ENCODE measurements at regions not wholly inside any gene's neighbourhood (a gene's known extent, or its start where the extent isn't known, plus 50 kb on each side); places are given as distances from the start of the nearest gene placed in this dataset.
"Not testable (repeated sequence)": the region's sequence is repeated elsewhere in the genome, so short reads cannot be mapped to it uniquely, and the experiment has no call there.

GRCh38 chr2:59816075-59816474, 737.4 kb downstream of the BCL11A start:
- CTCF ChIA-PET: no interaction called here
- Mint-ChIP-seq H3K4me1 (ENCODE audit: low read depth) (no peaks in the 10 kb centered on the region), H3K27ac (no peak overlapping the region), H3K4me3 (no peak overlapping the region), H3K36me3 (ENCODE audit: low read depth) (no peaks in the 10 kb centered on the region), H3K9me3 (no peaks in the 10 kb centered on the region), H3K27me3 (no peaks in the 10 kb centered on the region)
- POLR2A ChIA-PET: no interaction called here
- no peak for TF ChIP-seq CTCF (IDR thresholded peaks at IDR 0.05)
- Histone ChIP-seq H3K36me3 (ENCODE audit: insufficient read depth, low read length) (no peaks in the 10 kb centered on the region), H3K4me3 (ENCODE audit: low read length) (no peak overlapping the region), H3K4me1 (ENCODE audit: insufficient read depth, low read length) (no peaks in the 10 kb centered on the region), H3K9me3 (ENCODE audit: control insufficient read depth in 1 of 2, insufficient read depth in 1 of 2, low read length in 2 of 2) (no peaks in the 10 kb centered on the region), H3K27me3 (ENCODE audit: control insufficient read depth in 1 of 2, insufficient read depth in 2 of 2, low read length in 2 of 2) (peaks cover 0 to under 1% of the 10 kb centered on the region in 2 experiments), H3K27ac (ENCODE audit: low read depth in 1 of 2, low read length in 2 of 2) (no peak overlapping the region)
- ATAC-seq (ENCODE audit: poor library complexity) (no peak), DNase-seq (no peak)
- intact Hi-C loops (cut with DNase I, micrococcal nuclease): no loop called here

GRCh38 chr2:59810283-59810682, 743.2 kb downstream of the BCL11A start:
- H3K4me1 Mint-ChIP-seq (ENCODE audit: low read depth); H3K4me3 ChIP-seq (ENCODE audit: low read length); ATAC-seq (ENCODE audit: poor library complexity); H3K4me3 Mint-ChIP-seq; H3K27me3 ChIP-seq (ENCODE audit: control insufficient read depth in 1 of 2, insufficient read depth in 2 of 2, low read length in 2 of 2); H3K4me1 ChIP-seq (ENCODE audit: insufficient read depth, low read length); CTCF ChIA-PET; DNase-seq; H3K36me3 Mint-ChIP-seq (ENCODE audit: low read depth); H3K27ac Mint-ChIP-seq; intact Hi-C loops (cut with DNase I, micrococcal nuclease); H3K9me3 Mint-ChIP-seq; H3K27ac ChIP-seq (ENCODE audit: low read depth in 1 of 2, low read length in 2 of 2); H3K36me3 ChIP-seq (ENCODE audit: insufficient read depth, low read length); H3K27me3 Mint-ChIP-seq; H3K9me3 ChIP-seq (ENCODE audit: control insufficient read depth in 1 of 2, insufficient read depth in 1 of 2, low read length in 2 of 2): not testable (repeated sequence)
- POLR2A ChIA-PET: interaction anchor here (0.6 kb wide), 1 partner anchor 58 kb away, joined by 4 read pairs; no protein-coding TSS in a partner anchor

- H3K9me3 ChIP-seq (ENCODE audit: control insufficient read depth in 1 of 2, insufficient read depth in 1 of 2, low read length in 2 of 2): no peaks in the 10 kb centered on the region
- no peaks in the 10 kb centered on the region for H3K36me3 ChIP-seq (ENCODE audit: insufficient read depth, low read length)
- Mint-ChIP-seq H3K36me3 (ENCODE audit: low read depth) (no peaks in the 10 kb centered on the region), H3K9me3 (no peaks in the 10 kb centered on the region), H3K4me3 (no peak overlapping the region), H3K27me3 (no peaks in the 10 kb centered on the region), H3K4me1 (ENCODE audit: low read depth) (no peaks in the 10 kb centered on the region), H3K27ac (no peak overlapping the region)
- DNase-seq (no peak), ATAC-seq (ENCODE audit: poor library complexity) (no peak)
- ChIA-PET POLR2A (no interaction called here), CTCF (interaction anchor here (0.5 kb wide), 1 partner anchor 18 kb away, joined by 5 read pairs; no protein-coding TSS in a partner anchor)
- TF ChIP-seq CTCF (IDR thresholded peaks at IDR 0.05): no peak
- intact Hi-C loops (cut with DNase I, micrococcal nuclease): no loop called here
- no peak overlapping the region for H3K27ac ChIP-seq (ENCODE audit: low read depth in 1 of 2, low read length in 2 of 2)
- H3K4me1 ChIP-seq (ENCODE audit: insufficient read depth, low read length): no peaks in the 10 kb centered on the region
- no peak overlapping the region for H3K4me3 ChIP-seq (ENCODE audit: low read length)
- peaks cover 0 to 2% of the 10 kb centered on the region in 2 experiments for H3K27me3 ChIP-seq (ENCODE audit: control insufficient read depth in 1 of 2, insufficient read depth in 2 of 2, low read length in 2 of 2)
Measured at GRCh38 chr2:59806486-59806885, 747.0 kb downstream of the BCL11A start.

GRCh38 chr2:59804732-59805131, 748.7 kb downstream of the BCL11A start:
- Mint-ChIP-seq H3K4me3 (no peak overlapping the region), H3K27me3 (no peaks in the 10 kb centered on the region), H3K9me3 (no peaks in the 10 kb centered on the region), H3K36me3 (ENCODE audit: low read depth) (no peaks in the 10 kb centered on the region), H3K27ac (no peak overlapping the region), H3K4me1 (ENCODE audit: low read depth) (no peaks in the 10 kb centered on the region)
- H3K27me3 ChIP-seq (ENCODE audit: control insufficient read depth in 1 of 2, insufficient read depth in 2 of 2, low read length in 2 of 2): no peaks in the 10 kb centered on the region
- ChIA-PET POLR2A (no interaction called here), CTCF (no interaction called here)
- no peaks in the 10 kb centered on the region for H3K4me1 ChIP-seq (ENCODE audit: insufficient read depth, low read length)
- no peak for TF ChIP-seq CTCF (IDR thresholded peaks at IDR 0.05)
- no peak overlapping the region for H3K4me3 ChIP-seq (ENCODE audit: low read length)
- H3K36me3 ChIP-seq (ENCODE audit: insufficient read depth, low read length): no peaks in the 10 kb centered on the region
- ATAC-seq (ENCODE audit: poor library complexity): no peak
- no peaks in the 10 kb centered on the region for H3K9me3 ChIP-seq (ENCODE audit: control insufficient read depth in 1 of 2, insufficient read depth in 1 of 2, low read length in 2 of 2)
- no peak overlapping the region for H3K27ac ChIP-seq (ENCODE audit: low read depth in 1 of 2, low read length in 2 of 2)
- no peak for DNase-seq
- intact Hi-C loops (cut with DNase I, micrococcal nuclease): no loop called here

All from CD4-positive, alpha-beta T cell (primary cell).